Gastroesophageal sphincter (tissue), 3 donors: ENCODE measurements at regions not wholly inside any gene's neighbourhood (a gene's known extent, or its start where the extent isn't known, plus 50 kb on each side); places are given as distances from the start of the nearest gene placed in this dataset.

Experiments
- EP300 ChIP-seq: sonication (generic); formaldehyde crosslinking; IDR thresholded peaks from one replicate; pipeline ENCODE4 v1.6.1; 2017; ENCODE audit warnings: antibody characterized with exemption, mild to moderate bottlenecking
- POLR2A ChIP-seq, 2 donors: fragments of 450-650 bp; IDR thresholded peaks; one replicate each; pipeline ENCODE4 v1.6.1; 2017; ENCODE audit warnings: antibody characterized with exemption in 2 of 2, mild to moderate bottlenecking in 2 of 2, moderate library complexity in 1 of 2
- TF ChIP-seq, protein P1 (sequence below), 4 experiments: fragments of 200-600 bp in 2 of 4; fragments of 450-650 bp in 2 of 4; sonication (generic) in 1 of 4; IDR thresholded peaks; one replicate each; pipeline ENCODE4 v1.5.1; 2017 to 2019; ENCODE audit warnings: antibody characterized with exemption in 4 of 4, mild to moderate bottlenecking in 2 of 4, moderate library complexity in 2 of 4

DNA sequence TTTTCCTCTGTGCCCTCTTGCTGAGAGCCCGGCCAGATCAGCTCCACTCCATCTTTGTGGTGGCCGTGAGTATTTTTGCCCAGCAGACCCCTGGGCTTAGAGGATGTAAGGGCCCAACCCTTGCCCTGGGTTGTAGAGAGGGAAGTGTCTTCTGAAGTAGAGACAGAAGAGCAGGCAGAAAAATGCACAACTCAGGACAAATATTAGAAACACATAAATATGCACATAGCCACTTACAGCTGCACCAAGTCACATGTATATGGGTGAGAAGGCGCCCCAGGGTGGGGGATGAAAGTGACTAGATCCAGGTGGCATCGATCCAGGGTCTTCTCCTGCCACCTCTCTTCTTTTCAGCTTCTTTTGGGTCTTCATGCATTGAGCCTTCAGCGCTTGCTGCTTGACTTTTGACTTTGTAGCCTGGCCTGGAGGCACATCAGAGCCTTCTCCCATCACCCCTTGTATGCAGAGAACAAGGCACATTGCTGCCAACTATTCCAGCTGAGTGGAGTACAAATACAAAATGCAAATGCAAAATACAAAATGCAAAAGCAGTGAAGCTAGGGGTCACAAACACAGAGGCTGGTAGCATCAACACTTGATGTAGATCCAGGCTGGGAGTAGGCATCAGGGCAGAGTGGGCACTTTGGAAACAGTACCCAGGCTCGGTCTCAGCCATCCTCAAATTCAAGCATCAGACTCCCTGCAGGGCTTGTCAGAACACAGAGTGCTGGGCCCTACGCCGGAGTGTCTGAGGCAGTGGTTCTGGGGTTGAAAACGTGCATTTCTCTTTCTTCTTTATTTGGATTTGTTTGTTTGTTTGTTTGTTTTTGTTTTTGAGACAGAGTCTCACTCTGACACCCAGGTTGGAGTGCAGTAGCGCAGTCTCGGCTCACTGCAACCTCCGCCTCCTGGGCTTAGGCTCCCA is 133.0 kb downstream of the ASB7 start:
- TF ChIP-seq, protein P1, sequence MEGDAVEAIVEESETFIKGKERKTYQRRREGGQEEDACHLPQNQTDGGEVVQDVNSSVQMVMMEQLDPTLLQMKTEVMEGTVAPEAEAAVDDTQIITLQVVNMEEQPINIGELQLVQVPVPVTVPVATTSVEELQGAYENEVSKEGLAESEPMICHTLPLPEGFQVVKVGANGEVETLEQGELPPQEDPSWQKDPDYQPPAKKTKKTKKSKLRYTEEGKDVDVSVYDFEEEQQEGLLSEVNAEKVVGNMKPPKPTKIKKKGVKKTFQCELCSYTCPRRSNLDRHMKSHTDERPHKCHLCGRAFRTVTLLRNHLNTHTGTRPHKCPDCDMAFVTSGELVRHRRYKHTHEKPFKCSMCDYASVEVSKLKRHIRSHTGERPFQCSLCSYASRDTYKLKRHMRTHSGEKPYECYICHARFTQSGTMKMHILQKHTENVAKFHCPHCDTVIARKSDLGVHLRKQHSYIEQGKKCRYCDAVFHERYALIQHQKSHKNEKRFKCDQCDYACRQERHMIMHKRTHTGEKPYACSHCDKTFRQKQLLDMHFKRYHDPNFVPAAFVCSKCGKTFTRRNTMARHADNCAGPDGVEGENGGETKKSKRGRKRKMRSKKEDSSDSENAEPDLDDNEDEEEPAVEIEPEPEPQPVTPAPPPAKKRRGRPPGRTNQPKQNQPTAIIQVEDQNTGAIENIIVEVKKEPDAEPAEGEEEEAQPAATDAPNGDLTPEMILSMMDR (IDR thresholded peaks at IDR 0.05) = no peak
- no peak for TF ChIP-seq POLR2A (IDR thresholded peaks at IDR 0.05)
- TF ChIP-seq EP300 = no peak
